ENCODE measurements at regions not wholly inside any gene's neighbourhood (a gene's known extent, or its start where the extent isn't known, plus 50 kb on each side); places are given as distances from the start of the nearest gene placed in this dataset.

- no TSS peak for BruUV-seq (replicated peaks)
- no peaks in the 10 kb centered on the region for H3K79me2 ChIP-seq (ENCODE audit: insufficient read depth, low read length)
- H3K4me3 ChIP-seq (replicated peaks in 1 of 2; ENCODE audit: low read depth in 1 of 2, low read length in 2 of 2) = no peak overlapping the region
- H3K4me2 ChIP-seq (ENCODE audit: low read length) = no peak overlapping the region
- H3K9me3 ChIP-seq (ENCODE audit: control insufficient read depth in 1 of 2, insufficient read depth in 1 of 2, low read depth in 1 of 2, low read length in 2 of 2) = no peaks in the 10 kb centered on the region
- ChIA-PET CTCF (no interaction called here), RAD21 (ENCODE audit: low non-redundant PET in 1 of 2, low total read pairs in 2 of 2, uncharacterized antibody in 2 of 2, unreplicated experiment in 2 of 2) (no interaction called here), POLR2A (no interaction called here)
- H4K20me1 ChIP-seq (ENCODE audit: insufficient read depth) = no peaks in the 10 kb centered on the region; the same call in 1 of the 2 replicates
- ATAC-seq (no peak), DNase-seq (ENCODE audit: low read depth, low spot score) (no peak)
- no peaks in the 10 kb centered on the region for H3K27me3 ChIP-seq (ENCODE audit: insufficient read depth, low read length)
- H2AFZ ChIP-seq (ENCODE audit: low read depth, low read length, poor library complexity, severe bottlenecking) = no peak overlapping the region
- intact Hi-C loops (cut with micrococcal nuclease) = no loop called here
- H3K27ac ChIP-seq (ENCODE audit: low read depth, low read length) = no peak overlapping the region
- no peaks in the 10 kb centered on the region for H3K4me1 ChIP-seq (ENCODE audit: control insufficient read depth in 1 of 2, insufficient read depth in 2 of 2, low read length in 2 of 2)
- H3K9ac ChIP-seq (ENCODE audit: low read length) = no peak overlapping the region
- no peaks in the 10 kb centered on the region for H3K36me3 ChIP-seq (ENCODE audit: control insufficient read depth in 1 of 2, insufficient read depth in 2 of 2, low read length in 2 of 2)
- no peaks in the 10 kb centered on the region for H3K9me2 ChIP-seq (ENCODE audit: insufficient read depth)
- TF ChIP-seq SIN3A (IDR thresholded peaks at IDR 0.05; ENCODE audit: low read depth) (no peak), CBX3 (IDR thresholded peaks at IDR 0.05; ENCODE audit: low read depth) (no peak), MAX (IDR thresholded peaks at IDR 0.05) (no peak), JUND (IDR thresholded peaks at IDR 0.05) (no peak), YY1 (IDR thresholded peaks at IDR 0.05; ENCODE audit: extremely low read depth, insufficient replicate concordance, low read depth, low read length) (no peak), POLR2A (IDR thresholded peaks at IDR 0.05; ENCODE audit: borderline replicate concordance, extremely low read depth, insufficient read depth, insufficient read length) (no peak), ZBTB33 (IDR thresholded peaks at IDR 0.05; ENCODE audit: extremely low read depth, insufficient replicate concordance, low read length) (no peak), EZH2 (IDR thresholded peaks at IDR 0.05) (no peak), SRF (IDR thresholded peaks at IDR 0.05; ENCODE audit: low read depth) (no peak), CEBPB (IDR thresholded peaks at IDR 0.05; ENCODE audit: low read depth) (no peak), ATF3 (IDR thresholded peaks at IDR 0.05) (no peak), ELF1 (IDR thresholded peaks at IDR 0.05; ENCODE audit: borderline replicate concordance, low read depth) (no peak), FOSL1 (IDR thresholded peaks at IDR 0.05; ENCODE audit: low read depth) (no peak), CTCF (IDR thresholded peaks at IDR 0.05 in 2 of 3, conservative IDR thresholded peaks at IDR 0.05 in 1 of 3; ENCODE audit: borderline replicate concordance in 1 of 3, insufficient read depth in 1 of 3, low read depth in 2 of 3, low read length in 2 of 3) (no peak), ZNF274 (IDR thresholded peaks at IDR 0.05; ENCODE audit: low read depth, low read length) (no peak), EGR1 (IDR thresholded peaks at IDR 0.05; ENCODE audit: low read depth) (no peak), POLR2AphosphoS5 (IDR thresholded peaks at IDR 0.05; ENCODE audit: low read depth, low read length) (no peak), REST (IDR thresholded peaks at IDR 0.05; ENCODE audit: low read depth) (no peak), EZH2phosphoT487 (IDR thresholded peaks at IDR 0.05; ENCODE audit: borderline replicate concordance) (no peak), ZFX (IDR thresholded peaks at IDR 0.05) (no peak)
These were observed 284.9 kb upstream of the MDFIC2 start for GRCh38 chr3:70597312-70597711.
